Liver (tissue), 8 donors: ENCODE measurements at regions not wholly inside any gene's neighbourhood (a gene's known extent, or its start where the extent isn't known, plus 50 kb on each side); places are given as distances from the start of the nearest gene placed in this dataset.

Source experiments
- DNase-seq: peaks from one replicate; pipeline ENCODE4 v3.0.0-alpha.2; 2017; ENCODE audit warnings: low spot score
- H3K27ac ChIP-seq, 2 donors: one replicate each; pipeline ENCODE4 v1.7.0; 2013; ENCODE audit warnings: inconsistent platforms in 2 of 2, low read length in 2 of 2, control low read depth in 1 of 2, low read depth in 1 of 2, mild to moderate bottlenecking in 1 of 2
- H3K27me3 ChIP-seq, 4 donors: one replicate each; pipeline versions ENCODE4 v1.6.1 to v1.7.0; 2013; ENCODE audit warnings: low read length in 3 of 4, inconsistent platforms in 1 of 4, mild to moderate bottlenecking in 1 of 4, moderate library complexity in 1 of 4; ENCODE audit not compliant: control insufficient read depth in 4 of 4, insufficient read depth in 4 of 4
- H3K36me3 ChIP-seq, 4 donors: one replicate each; pipeline versions ENCODE4 v1.6.1 to v1.7.0; 2013; ENCODE audit warnings: low read length in 3 of 4, mild to moderate bottlenecking in 3 of 4, low read depth in 1 of 4, moderate library complexity in 1 of 4; ENCODE audit not compliant: control insufficient read depth in 4 of 4, insufficient read depth in 3 of 4
- H3K4me1 ChIP-seq, 4 donors: one replicate each; pipeline versions ENCODE4 v1.6.1 to v1.7.0; 2013; ENCODE audit warnings: low read length in 3 of 4, mild to moderate bottlenecking in 3 of 4, moderate library complexity in 1 of 4; ENCODE audit not compliant: control insufficient read depth in 4 of 4, insufficient read depth in 4 of 4
- H3K4me3 ChIP-seq, 3 donors: one replicate each; pipeline versions ENCODE4 v1.6.1 to v1.7.0; 2013; ENCODE audit warnings: low read length in 3 of 3, control low read depth in 1 of 3, low read depth in 1 of 3, mild to moderate bottlenecking in 1 of 3
- H3K9ac ChIP-seq, 2 donors: one replicate each; pipeline ENCODE4 v1.7.0; 2013; ENCODE audit warnings: low read length in 2 of 2, mild to moderate bottlenecking in 2 of 2, moderate library complexity in 2 of 2, control low read depth in 1 of 2, low read depth in 1 of 2
- H3K9me3 ChIP-seq, 4 donors: one replicate each; pipeline versions ENCODE4 v1.6.1 to v1.7.0; 2013; ENCODE audit warnings: low read length in 3 of 4; ENCODE audit not compliant: control insufficient read depth in 4 of 4
- ATF3 ChIP-seq: IDR thresholded peaks from 2 replicates; pipeline ENCODE4 v1.6.1; 2016; ENCODE audit warnings: antibody characterized with exemption
- CTCF ChIP-seq: fragments of 150-350 bp; IDR thresholded peaks from 2 replicates; pipeline ENCODE4 v1.5.1; 2017; ENCODE audit warnings: improper control_type of control experiment, low read depth, low read length; ENCODE audit not compliant: missing input control
- FOXA1 ChIP-seq: IDR thresholded peaks from 2 replicates; pipeline ENCODE4 v1.6.1; 2016; ENCODE audit warnings: antibody characterized with exemption
- GABPA ChIP-seq, 2 donors: IDR thresholded peaks in 1 of 2; conservative IDR thresholded peaks in 1 of 2; 2 replicates each; pipeline ENCODE4 v1.6.1; 2016; ENCODE audit warnings: antibody characterized with exemption in 2 of 2, mild to moderate bottlenecking in 1 of 2, moderate library complexity in 1 of 2
- HNF4A ChIP-seq, 2 donors: conservative IDR thresholded peaks; 2 replicates each; pipeline ENCODE4 v1.6.1; 2016; ENCODE audit warnings: antibody characterized with exemption in 2 of 2, mild to moderate bottlenecking in 2 of 2
- HNF4G ChIP-seq: IDR thresholded peaks from 2 replicates; pipeline ENCODE4 v1.6.1; 2016; ENCODE audit warnings: antibody characterized with exemption
- JUND ChIP-seq, 2 donors: IDR thresholded peaks; 2 replicates each; pipeline ENCODE4 v1.6.1; 2016; ENCODE audit warnings: antibody characterized with exemption in 2 of 2
- MAX ChIP-seq: IDR thresholded peaks from 2 replicates; pipeline ENCODE4 v1.6.1; 2016; ENCODE audit warnings: antibody characterized with exemption
- NR2F2 ChIP-seq: IDR thresholded peaks from 2 replicates; pipeline ENCODE4 v1.6.1; 2016; ENCODE audit warnings: antibody characterized with exemption
- RAD21 ChIP-seq, 2 donors: IDR thresholded peaks; 2 replicates each; pipeline ENCODE4 v1.6.1; 2016; ENCODE audit warnings: antibody characterized with exemption in 2 of 2, mild to moderate bottlenecking in 2 of 2
- REST ChIP-seq: IDR thresholded peaks from 2 replicates; pipeline ENCODE4 v1.6.1; 2016; ENCODE audit warnings: antibody characterized with exemption, mild to moderate bottlenecking
- RXRA ChIP-seq, 2 donors: IDR thresholded peaks; 2 replicates each; pipeline ENCODE4 v1.6.1; 2017 to 2018; ENCODE audit warnings: antibody characterized with exemption in 2 of 2, mild to moderate bottlenecking in 1 of 2
- SP1 ChIP-seq: IDR thresholded peaks from 2 replicates; pipeline ENCODE4 v1.6.1; 2018; ENCODE audit warnings: antibody characterized with exemption, mild to moderate bottlenecking
- TAF1 ChIP-seq: conservative IDR thresholded peaks from 2 replicates; pipeline ENCODE4 v1.6.1; 2016; ENCODE audit warnings: antibody characterized with exemption, mild to moderate bottlenecking
- YY1 ChIP-seq: IDR thresholded peaks from 2 replicates; pipeline ENCODE4 v1.6.1; 2016; ENCODE audit warnings: antibody characterized with exemption, mild to moderate bottlenecking
- ZBTB33 ChIP-seq: IDR thresholded peaks from 2 replicates; pipeline ENCODE4 v1.6.1; 2016; ENCODE audit warnings: antibody characterized with exemption
- WGBS: extraction: QIAGEN DNeasy Blood & Tissue Kit; methylation state at CpG from one replicate; pipeline ENCODE4 v1.1.7; 2013; 5-methylcytosine and 5-hydroxymethylcytosine counted together
- donor health status: healthy.
- donor health status: healthy.
- donor health status: healthy.
- donor health status: healthy.
- donor health status: healthy.

GRCh38 chrX:88425739-88426138, 321.3 kb upstream of the CPXCR1 start:
- H3K9me3 ChIP-seq = no peaks in the 10 kb centered on the region
- peaks cover 0 to 3% (median 0%) of the 10 kb centered on the region in 4 donors for H3K27me3 ChIP-seq
- no peaks in the 10 kb centered on the region for H3K36me3 ChIP-seq
- DNase-seq = no peak
- TF ChIP-seq REST (no peak), HNF4G (no peak), YY1 (peak; percentile 18), RAD21 (IDR thresholded peaks at IDR 0.05) (peak; percentile 76 to 80), NR2F2 (no peak), ATF3 (no peak), TAF1 (no peak), HNF4A (conservative IDR thresholded peaks at IDR 0.05) (no peak), JUND (IDR thresholded peaks at IDR 0.05) (no peak), FOXA1 (no peak), CTCF (peak; percentile 58), GABPA (IDR thresholded peaks at IDR 0.05 in 1 of 2, conservative IDR thresholded peaks at IDR 0.05 in 1 of 2) (no peak), RXRA (IDR thresholded peaks at IDR 0.05) (no peak), MAX (no peak), SP1 (no peak), ZBTB33 (no peak)
- H3K4me1 ChIP-seq = no peaks in the 10 kb centered on the region
- H3K4me3 ChIP-seq = no peak overlapping the region
- 19% methylated on average over 4 of the region's 4 CpGs for WGBS
- H3K27ac ChIP-seq = no peak overlapping the region
- peak overlapping the region in 1 of 2 donors; percentile 31 for H3K9ac ChIP-seq

- Histone ChIP-seq H3K4me3 (no peak overlapping the region), H3K27ac (no peak overlapping the region), H3K27me3 (no peaks in the 10 kb centered on the region), H3K9me3 (no peaks in the 10 kb centered on the region), H3K4me1 (no peaks in the 10 kb centered on the region), H3K9ac (no peak overlapping the region), H3K36me3 (no peaks in the 10 kb centered on the region)
- TF ChIP-seq NR2F2 = no peak
- 89% methylated on average over 1 of the region's 1 CpG for WGBS
- DNase-seq = no peak
Measured at GRCh38 chrX:88437563-88437962, 309.5 kb upstream of the CPXCR1 start.
